GM19463 (cell line): ENCODE measurements at regions not wholly inside any gene's neighbourhood (a gene's known extent, or its start where the extent isn't known, plus 50 kb on each side); places are given as distances from the start of the nearest gene placed in this dataset.
"Not testable (repeated sequence)": the region's sequence is repeated elsewhere in the genome, so short reads cannot be mapped to it uniquely, and the experiment has no call there.

Source experiments
- ATAC-seq: cut with Tn5 transposase; IDR thresholded peaks from one replicate; pipeline ENCODE4 v1.9.1; 2021; ENCODE audit warnings: mild to moderate bottlenecking, moderate library complexity; ENCODE audit not compliant: unreplicated experiment

DNA sequence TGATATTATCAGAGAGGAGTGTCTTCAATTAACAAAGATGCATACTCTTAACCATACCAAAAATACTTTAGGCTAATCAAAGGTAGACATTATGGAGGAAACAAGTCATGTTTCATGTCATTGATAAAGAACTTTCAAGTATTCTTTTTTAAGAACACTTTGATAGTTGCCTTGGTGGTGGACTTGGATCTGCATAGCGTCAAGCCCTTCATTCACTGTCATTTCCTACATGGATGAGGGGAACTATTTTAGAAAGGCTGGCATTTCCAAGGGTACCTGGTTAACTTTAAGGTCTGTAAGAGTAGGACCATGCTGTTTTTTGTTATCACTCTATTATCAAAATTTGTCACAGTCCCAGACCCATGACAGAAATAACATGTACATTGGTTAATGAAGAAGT lies 622.5 kb downstream of the PKHD1 start:
- ATAC-seq, result no peak

DNA sequence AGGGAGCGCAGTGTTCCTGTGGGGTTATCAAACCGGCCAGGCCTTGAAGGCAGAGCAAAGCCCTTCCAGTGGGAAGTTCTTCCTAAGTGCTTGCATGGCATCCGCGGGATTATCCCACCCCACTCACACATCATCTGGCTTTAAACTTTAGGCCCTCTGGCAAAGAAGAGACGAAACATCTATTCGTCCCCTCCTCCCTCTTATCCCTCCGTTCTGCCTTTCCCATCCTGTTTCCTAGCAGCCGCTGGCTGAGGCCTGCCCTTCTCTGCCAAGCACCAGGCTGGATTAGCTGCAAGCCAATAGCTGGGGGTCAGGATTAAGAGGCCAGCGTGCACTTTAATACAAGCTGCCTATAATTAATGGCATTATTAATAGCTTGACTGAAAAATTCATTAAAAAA lies 621.0 kb downstream of the PKHD1 start:
- no peak for ATAC-seq

DNA sequence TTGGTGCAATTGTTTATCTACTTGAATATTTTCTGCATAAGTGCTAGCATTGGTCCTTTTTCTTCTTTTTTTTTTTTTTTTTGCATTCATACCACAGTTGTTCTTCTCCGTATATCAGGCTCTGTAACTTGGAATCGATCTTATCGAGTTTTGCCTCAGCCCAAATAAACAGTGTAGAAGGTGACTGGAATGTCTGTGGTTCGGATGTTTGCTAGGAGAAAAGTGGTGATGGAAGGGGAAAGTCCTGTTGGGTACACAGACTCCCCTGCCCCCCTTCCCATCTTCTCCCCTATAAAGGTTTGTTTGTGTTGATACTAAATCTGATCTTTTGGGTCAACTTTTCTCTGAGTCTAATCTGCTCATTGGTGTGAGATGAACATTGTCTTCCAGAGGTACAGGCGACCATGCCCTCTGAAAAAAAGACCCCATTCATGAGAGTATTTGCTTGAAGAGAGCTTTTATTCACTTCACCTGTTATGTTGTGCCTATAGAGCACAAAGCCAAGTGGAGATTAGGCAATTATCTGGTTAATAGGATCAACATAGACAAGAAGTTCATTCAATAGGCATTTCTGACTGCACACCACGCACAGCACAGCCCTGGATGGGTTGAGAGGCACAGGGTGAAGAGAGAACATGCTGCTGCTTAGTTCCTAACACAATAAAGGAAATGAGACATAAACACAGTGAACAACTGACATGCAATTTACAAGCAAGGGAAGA lies 620.0 kb downstream of the PKHD1 start:
- no peak for ATAC-seq

DNA sequence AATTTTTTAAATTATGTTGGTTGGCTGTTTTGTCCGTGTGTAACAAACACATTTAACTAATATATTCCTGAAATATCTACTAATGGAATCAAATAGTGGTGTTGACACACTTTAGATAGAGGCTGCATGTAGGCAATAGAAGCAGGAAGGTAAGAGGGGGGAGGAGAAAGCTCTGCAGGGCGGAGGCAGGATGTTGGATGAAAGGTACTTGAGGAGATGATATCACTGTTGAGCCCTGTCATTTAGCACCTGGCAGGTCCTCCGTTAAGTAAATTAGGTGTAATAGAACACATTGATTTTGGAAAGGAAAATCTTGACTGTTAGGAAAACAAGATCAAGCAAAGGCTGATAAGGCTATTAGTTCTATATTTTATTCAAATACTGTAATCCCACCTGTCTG lies 618.7 kb downstream of the PKHD1 start:
- no peak for ATAC-seq

DNA sequence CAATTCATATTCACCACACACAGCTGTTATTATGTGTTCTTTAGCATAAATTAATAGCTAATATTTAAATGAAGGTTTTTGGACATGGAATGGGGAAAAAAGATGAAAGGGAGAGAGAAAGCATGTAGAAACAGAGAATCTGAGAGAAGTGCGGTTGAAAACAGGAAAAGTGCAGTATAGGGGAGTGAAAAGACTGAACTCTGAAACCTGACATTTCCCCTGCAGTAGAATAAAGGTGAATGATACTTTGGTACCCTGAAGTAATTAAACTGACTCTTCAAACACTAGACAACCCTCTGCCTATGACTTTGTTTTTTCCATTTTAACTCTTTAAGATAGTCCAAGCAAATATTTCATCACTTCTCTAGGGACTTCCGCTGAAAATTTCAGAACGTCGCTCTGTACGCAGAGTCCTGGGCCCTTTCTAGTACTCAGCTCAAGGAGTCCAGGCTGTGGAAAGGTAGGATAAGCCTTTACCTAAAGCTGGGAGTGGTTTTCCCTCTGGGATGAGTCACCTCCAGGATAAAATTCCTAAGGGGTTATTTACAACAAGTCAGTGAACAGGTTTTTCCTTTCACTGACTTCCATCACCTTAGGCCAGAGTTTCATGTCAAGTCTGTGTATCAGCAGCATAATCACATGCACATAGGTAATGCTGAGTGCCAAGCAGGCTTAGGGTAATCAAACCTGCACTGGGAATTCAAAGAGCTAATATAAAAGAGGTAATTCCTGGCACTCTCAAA lies 614.5 kb downstream of the PKHD1 start:
- ATAC-seq, result no peak

DNA sequence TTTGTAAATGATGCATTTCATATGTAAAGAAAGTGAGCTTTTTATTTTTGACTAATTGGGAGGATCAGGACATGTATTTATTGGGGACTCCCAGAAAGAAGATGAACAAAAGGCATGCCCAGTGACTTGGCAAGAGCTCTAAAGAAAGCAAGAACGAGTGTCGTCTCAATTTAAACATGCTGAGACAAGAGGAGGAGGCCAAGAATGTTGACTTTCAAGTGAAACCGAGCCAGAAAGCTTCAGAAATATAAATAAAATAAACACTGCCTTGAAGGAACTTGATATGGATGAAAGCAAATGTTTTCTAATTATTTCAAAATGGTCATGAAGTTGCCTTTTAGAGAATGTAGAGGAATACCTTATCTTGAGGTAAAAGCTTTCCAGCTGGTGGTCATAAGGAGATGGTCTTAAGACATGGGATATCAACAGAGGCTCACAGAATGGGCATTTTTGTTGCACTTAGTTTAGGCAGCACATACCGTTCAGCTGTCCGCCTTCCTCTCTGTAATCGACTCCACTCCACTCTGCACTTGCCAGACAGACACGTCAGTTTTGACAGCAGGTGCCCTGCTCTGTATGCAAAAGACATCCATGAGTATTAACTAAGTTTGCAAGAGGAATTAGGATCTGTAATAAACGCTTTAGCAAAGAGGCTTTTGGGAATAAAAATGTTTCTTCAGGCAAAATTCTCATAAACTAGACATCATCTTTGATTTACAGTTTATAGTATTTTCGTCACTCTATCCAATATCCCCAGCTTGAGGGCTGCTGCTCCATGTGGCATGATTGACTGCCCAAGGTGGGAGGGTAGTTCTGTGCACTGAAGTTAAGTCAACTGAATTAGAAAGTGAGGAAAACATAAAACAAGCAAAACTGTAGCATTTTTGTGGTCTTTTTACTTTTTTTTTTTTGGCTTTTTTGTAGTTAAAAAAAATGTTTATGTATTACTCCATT lies 613.1 kb downstream of the PKHD1 start:
- no peak for ATAC-seq

DNA sequence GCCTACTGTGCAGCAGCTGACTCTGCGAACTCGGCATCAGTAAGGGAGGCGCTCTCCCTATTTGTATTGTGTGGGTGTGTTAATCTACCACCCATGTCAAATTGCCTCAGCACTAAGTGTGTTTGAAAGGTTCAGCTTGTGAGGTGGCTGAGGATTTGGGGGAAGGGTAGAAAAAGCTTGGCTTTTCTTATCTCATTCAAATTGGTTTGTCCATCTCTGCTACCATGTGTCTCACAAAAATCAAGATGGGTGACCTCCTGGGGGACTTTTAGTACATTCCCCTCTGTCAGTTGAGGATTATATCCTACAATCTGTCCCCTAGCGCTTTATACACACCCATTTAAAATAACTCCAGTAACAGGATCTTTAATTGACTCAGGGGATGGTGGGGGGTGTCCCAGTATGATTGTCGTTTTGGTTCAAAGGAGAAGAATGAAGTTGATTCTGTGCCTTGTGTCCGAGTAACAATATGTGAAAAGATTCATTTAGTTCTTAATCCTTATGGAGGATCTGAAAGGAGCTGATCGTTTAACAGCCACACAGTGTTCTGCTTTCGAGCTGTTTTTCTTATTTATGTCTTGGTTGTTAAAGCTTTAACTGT lies 609.6 kb downstream of the PKHD1 start:
- ATAC-seq, result no peak

DNA sequence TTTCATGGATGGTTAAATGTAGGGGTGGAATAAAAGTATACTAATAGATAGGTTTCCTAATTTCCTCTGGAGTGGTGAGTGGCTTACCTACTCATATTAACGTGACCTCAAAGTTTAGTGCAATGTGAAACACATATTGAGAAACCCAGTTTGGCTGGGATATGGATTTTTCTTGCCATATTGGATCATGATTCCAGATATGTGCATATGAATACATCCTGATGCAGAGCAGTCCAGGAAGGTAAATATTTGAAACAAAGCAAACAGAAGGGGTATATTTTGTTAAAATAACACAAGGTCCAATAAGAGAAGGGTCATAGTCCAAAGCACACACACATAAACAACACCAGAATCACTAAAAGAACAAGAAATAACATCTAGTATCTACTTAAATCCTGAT lies 608.1 kb downstream of the PKHD1 start:
- no peak for ATAC-seq

DNA sequence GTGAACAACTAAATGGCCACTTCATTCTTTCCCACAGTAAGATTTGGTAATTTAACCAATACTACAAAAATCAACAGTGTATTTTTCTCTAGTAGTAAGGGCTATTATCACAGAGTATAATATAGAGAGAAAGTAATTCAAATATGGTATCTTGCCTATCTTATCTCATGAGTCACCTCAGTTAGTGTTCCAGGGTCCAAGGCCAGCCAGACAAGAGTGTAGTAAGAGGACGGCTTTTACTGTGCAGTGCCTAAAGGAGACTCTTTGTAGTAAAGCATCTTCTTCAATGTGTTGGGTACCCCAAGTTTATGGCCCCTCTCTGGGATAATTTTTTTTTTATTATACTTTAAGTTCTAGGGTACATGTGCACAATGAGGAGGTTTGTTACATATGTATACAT lies 607.4 kb downstream of the PKHD1 start:
- no peak for ATAC-seq

DNA sequence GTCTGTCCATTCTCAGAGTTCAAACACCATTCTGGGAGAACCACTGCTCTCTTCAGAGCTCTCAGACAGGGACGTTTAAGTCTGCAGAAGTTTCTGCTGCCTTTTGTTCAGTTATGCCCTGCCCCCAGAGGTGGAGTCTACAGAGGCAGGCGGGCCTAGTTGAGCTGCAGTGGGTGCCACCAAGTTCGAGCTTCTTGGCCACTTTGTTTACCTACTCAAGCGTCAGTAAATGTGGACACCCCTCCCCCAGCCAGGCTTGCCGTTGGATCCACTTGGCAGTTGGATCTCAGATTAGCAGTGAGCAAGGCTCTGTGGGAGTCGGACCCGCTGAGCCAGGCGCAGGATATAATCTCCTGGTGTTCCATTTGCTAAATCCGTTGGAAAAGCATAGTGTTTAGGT lies 601.5 kb downstream of the PKHD1 start:
- ATAC-seq, result not testable (repeated sequence)

DNA sequence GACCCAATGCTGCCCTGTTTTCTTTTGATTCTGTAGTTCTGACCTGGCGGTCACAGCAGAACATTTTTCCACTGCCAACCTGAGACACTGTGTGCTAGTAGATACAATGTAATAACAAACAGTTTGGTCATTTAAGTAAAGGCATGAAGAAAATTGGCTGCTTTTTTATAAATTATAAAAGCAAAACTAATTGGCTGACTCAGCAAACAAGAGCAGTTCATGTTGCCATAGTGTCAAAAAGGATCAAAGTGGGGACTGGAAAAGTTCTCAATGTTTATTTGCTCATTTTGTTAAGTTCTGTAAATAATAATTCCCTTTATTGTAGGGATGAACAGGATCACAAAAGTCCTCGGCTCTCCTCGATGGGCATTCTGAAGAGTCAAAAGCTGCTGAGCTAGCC lies 599.5 kb downstream of the PKHD1 start:
- no peak for ATAC-seq

DNA sequence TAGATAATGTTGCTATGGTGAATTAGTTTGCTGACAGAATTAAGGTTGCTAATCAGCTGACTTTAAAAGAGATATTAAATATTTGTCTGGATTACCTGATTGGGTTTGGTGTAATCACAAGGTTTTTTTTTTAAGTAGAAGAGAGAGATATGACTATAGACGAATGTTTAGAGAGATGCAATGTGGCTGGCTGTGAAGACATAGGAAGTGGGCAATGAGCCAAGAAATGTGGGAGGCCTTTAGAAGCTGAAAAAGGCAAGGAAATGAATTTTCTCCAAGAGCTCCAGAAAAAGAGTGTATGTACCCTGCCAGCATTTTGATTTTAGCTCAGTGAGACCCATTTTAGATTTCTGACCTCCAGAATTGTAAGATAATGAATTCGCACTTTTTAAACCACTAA lies 598.3 kb downstream of the PKHD1 start:
- ATAC-seq, result no peak

DNA sequence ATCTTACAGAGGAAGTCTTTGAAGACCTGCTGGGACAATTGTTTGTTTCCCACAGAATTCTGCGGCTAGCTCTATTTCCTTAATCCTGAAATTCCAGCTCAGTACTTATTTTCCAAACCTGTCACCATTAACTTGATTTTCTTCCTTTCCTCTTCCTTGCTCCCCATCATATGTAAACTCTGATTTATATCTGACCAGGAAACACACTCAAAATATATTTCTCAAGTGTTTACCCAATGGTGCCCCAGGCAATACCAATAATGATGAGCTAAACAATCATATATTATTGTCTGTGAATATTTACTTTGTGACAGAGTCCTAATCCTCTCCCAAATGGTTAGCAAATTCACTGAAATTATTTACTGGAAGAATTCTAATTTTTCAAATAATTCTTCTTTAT lies 597.3 kb downstream of the PKHD1 start:
- ATAC-seq, result no peak

DNA sequence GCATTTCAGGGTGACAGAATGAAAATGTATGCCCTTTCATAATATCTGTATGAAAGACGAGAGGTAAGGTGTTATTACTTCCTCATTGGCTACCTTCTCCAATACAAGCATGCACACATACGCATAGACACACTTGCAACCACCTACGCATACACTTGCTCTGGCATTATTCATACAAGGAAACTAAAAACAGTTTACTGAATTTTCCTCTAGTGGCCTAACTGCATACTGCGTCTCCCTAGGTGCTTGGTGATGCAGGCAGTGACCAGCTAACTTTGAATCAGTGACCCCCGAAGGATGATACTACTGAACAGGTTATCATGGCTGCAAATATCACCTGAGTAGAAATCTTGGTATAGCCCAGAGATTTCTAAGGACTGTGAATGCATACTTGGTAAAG lies 593.1 kb downstream of the PKHD1 start:
- ATAC-seq, result no peak

DNA sequence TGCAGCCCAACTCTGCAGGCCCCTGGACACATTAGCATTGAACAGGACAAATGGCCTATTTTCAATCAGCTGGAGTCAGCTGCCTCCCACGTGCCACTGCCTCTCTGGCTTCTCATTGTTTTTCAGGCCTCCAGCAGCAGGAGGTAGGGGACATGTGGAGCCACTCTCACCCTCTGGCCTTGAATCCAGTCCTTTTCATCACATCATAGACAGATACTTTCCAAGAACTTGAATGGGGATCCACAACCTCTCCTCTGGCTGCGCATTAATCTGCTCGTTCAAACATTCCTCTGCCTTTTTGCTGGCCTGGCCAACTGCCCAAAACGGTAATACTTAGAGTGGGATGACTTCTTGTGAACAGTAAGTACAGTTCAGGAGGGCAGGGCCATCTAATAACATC lies 592.3 kb downstream of the PKHD1 start:
- ATAC-seq, result no peak

DNA sequence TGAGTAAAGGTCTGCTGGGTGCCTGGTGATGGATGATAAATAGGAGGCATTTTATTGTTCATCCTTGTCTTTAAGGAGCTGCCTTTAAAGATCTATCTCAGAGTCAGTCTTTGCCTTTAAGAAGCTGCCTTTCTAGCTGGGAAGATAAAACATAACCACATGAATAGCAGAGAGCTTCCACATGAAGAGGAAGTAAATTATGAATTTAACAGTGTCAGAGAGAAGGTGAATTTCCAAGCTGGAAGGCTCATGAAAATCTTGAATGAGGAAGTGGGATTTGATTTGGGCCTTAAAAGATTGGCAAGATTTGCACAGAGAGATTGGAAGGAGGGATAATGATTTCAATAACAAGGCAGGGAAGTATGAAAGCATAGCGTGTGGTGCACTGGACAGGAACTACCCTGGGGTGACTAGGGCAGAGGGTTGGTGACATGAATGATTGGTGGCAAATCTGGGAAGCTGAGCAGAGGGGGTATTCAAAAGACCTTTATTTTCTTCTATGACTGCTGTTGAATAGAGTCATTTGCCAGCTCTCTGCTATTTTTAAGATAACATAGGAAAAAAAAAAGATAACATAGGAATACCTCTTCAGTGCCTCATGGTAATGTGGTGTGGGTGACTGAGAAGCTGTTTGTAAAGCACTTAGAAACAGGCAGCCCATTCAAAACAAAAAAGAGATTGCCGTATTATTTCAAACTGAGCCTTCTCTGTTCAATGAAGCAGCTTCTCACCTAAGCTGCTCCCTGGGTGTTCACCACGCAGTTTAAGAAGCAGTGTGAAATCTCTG lies 591.6 kb downstream of the PKHD1 start:
- ATAC-seq, result no peak

DNA sequence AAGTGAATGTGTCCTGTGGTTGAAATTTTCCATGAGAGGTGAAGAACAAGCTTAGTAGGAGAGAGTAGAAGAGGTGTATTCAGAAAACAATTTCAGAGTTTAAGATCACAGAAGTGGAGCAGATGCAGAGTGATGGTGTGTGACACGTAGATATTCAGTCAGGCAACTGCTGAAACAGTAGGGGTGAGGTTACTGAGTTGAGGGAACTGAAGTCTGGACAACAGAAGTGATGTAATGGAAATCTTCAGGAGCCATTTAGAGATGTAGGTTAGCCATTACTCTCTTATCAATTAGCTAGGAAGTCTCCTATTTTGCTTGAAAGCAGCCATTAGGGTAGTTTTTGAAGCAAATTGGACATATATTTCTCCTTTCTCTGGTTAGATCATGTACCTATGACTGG lies 584.4 kb downstream of the PKHD1 start:
- no peak for ATAC-seq

DNA sequence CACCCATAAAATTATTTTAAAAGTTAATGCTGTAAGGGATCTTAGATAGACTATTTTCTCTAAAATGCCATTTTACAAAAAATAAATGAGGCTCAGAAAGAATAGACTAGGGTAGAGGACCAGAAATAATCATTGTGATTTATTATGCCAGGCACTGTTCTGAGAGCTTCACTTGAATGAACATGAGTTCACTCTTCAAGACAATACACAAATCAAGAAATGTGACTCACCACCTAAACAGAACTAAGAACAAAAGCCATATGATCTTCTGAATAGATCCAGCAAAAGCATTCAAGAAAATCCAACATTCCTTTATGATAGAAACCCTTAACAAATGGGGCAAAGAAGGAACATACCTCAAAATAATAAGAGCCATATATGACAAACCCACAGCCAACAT lies 582.0 kb downstream of the PKHD1 start:
- ATAC-seq, result no peak

DNA sequence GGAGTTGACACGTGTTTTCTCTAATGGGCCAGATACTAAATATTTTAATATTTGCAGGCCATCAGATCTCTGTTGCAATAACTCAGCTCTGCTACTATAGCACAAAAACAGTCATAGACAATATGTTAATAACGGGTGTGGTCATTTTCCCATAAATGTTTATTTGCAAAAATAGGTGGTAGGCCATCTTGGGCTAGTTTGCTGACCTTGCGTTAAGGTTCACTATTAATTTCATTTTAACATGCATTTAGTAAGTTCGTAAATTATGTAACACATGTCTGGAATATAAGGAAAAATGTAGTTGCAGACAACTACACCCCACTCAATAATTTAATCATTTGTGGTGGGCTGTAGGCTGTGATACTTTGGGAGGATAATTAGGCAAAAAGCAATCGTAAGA lies 577.8 kb downstream of the PKHD1 start:
- no peak for ATAC-seq

DNA sequence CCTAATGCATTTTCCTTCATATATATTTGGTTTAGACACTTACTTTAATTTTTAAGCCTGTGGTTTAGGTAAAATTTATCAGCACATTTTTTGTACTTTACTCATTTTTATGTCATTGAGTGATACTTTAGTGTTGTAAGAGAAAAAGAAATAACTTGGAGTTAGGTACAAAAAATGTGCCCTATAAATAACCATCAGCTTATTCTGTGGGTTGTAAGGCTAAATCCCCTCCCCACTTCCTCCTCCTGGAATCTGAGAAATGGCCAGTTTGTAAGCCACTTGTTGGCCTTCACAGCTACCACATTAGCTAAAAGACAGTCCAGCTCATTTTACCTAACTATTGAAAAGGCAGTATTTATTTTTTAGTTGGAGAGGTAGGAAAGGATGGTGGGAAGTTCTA lies 576.3 kb downstream of the PKHD1 start:
- ATAC-seq, result no peak
